ENCODE measurements at regions not wholly inside any gene's neighbourhood (a gene's known extent, or its start where the extent isn't known, plus 50 kb on each side); places are given as distances from the start of the nearest gene placed in this dataset.
"Not testable (repeated sequence)": the region's sequence is repeated elsewhere in the genome, so short reads cannot be mapped to it uniquely, and the experiment has no call there.

DNA sequence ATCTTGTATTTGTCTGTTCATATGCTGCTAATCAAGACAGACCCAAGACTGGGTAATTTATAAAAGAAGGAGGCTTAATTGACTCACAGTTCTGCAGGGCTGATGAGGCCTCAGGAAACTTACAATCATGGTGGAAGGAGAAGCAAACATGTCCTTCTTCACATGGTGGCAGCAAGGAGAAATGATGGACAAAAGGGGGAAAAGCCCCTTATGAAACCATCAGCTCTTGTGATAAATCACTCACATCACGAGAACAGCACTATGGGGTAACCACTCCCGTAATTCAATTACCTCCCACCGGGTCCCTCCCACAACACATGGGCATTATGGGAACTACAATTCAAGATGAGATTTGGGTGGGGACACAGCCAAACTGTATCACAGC lies 117.0 kb downstream of the TTC6 start:
- DNase-seq = not testable (repeated sequence)

DNA sequence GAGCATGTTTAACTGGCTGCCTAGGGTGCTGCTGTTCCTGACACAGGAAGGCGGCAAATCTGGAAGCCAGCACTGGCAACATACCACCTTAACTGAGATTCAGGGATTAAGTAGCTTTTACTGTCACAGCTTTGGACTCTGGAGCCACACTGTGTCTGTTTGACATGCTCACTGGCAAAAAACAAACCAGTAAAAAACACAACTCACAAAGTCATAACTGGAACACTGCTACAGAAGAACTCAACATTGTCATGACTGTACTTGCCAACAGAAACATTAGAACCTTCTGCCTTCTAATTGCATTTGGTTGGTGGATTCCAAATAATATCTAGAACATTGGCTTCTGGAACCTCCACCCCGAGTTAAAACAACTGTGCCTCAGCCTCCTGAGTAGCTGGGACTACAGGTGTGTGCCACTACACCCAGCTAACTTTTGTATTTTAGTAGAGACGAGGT lies 117.6 kb downstream of the TTC6 start:
- DNase-seq = no peak

DNA sequence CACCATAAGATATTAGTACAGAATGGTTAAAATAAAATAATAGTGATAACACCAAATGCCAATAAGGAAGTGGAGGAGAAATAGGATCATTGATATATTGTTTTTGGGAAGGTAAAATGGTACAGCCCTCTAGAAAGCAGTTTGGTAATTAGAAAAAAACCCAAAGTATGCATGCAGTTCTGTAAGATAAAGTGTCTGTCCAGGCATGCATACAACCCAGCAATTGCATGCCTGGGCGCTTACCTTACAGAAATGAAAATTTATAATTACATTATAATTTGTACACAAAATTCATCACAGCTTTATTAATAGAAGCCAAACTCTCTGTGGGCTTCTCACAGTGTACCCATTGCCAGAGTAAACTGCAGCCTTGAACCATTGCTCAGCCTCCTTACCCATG lies 124.7 kb downstream of the TTC6 start:
- DNase-seq = no peak

DNA sequence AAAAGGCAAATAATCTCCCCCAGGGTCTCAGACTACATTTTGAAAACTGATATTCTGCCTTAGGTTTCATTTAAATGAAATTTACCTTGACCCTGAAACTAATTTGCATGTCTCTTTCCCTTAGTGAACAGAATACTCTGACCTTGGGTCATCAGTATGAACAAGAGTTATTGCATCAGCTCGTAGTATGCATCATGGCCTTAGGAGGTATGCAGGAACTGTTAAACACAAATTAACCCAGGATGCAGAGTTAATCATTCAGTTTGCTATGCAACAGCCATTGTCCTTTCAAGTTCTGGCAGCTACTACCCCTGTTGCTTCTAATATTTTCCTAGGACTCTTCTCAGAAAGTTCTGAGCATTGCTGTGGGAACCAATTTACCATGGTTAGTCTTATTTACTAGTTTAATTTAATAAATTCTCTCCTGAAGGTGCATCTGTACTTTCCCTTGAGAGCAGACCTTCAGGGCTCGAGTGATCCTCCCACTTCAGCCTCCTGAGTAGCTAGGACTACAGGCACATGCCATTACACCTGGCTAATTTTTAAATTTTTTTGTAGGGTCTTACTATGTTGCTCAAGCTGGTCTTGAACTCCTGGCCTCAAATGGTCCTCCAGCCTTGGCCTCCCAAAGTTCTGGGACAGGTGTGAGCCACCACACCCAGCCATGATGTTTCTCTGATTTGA lies 126.7 kb downstream of the TTC6 start:
- DNase-seq = no peak

GRCh38 chr14:37723515-37723914 lies 128.1 kb downstream of the TTC6 start:
- no peak for DNase-seq

GRCh38 chr14:37726708-37727107 lies 131.3 kb downstream of the TTC6 start:
- no peak for DNase-seq

DNA sequence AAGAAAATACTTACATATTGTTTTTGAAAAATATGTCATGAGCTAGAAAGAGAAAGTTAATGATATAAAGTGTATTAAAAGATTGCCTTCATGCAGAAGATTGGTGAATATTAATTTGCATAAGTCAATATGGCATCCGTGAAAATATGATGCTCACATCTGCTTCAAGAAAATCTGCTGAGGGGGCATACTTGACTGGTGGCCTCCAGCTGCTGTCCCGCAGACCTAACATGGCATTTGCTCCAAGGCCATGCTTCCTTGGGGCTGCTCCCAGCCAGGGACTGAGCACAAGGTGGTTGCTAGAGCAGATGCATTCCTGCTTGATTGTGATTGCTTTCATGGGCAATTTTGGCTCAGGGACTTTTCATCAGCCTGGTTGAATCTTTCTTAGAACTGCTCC lies 133.8 kb downstream of the TTC6 start:
- no peak for DNase-seq

DNA sequence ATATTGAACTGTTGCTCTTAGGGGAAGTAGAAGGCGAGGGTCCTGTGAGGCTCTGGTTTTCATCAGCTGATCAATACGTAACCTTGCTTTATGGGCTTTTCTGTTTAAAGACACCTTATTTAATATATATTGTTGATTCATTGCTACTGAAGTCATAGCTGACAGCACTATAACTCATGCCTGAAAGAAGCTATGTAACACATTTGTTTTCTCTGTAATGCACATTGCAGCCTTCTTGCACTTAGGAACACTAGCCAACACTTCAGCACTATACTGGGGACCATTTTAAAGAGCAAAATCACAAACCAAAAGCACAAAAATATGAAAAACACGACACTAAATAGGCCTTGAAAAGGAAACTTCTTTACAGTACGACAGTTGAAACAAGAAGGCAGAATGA lies 135.7 kb downstream of the TTC6 start:
- no peak for DNase-seq

DNA sequence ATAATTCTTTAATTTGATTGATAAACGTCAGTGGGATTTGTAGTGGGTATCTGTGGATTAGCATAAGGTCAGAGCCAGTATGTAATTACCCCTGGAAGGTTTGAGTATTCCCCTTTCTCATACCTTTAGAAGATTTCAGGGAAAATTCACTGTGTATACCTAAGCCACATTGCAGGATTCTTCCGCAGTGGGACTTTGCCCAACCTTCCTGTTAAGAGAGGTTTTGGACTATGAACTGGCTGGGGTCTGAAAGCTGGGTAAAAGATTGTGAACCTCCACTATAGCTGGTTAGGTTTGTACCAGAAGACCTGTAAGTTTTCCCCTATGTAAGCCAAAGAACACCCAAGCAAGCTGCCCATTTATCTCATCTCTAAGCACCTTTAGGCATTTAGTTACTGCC lies 150.2 kb downstream of the TTC6 start:
- no peak for DNase-seq

- no peak for DNase-seq
These were observed 150.9 kb downstream of the TTC6 start for GRCh38 chr14:37746140-37746832.

GRCh38 chr14:37753459-37753858 lies 158.0 kb downstream of the TTC6 start:
- DNase-seq = no peak

DNA sequence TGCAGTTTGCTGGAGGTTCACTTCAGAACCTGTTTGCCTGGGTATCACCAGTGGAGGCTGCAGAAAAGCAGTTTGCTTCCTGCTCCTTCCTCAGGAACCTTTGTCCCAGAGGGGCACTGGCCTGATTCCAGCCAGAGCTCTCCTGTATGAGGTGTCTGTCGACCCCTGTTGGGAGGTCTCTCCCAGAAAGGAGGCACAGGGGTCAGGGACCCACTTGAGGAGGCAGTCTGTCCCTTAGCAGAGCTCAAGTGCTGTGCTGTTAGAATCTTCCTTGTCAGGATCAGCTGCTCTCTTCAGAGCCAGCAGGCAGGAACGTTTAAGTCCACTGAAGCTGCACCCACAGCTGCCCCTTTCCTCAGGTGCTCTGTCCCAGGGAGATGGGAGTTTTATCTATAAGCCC lies 164.8 kb downstream of the TTC6 start:
- DNase-seq = not testable (repeated sequence)

DNA sequence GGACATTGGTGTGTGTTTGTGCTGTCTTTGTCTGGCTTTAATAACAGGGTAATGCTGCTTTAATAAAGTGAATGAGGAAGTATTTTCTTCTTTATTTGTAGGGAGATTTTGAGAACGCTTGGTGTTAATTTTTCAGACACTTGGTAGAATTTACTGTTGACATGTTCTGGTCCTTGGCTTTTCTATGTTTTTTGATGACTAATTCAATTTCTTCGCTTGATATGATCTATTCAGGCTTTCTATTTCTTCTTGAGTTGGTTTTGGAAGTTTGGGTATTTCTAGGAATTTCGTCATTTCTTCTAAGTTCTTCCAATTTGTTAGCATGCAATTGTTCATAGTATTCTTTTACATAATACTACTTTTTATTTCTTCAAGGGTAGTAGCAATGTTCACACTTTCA lies 167.8 kb downstream of the TTC6 start:
- DNase-seq = no peak

- not testable (repeated sequence) for DNase-seq
These were observed 176.9 kb downstream of the TTC6 start for GRCh38 chr14:37772283-37772682.

DNA sequence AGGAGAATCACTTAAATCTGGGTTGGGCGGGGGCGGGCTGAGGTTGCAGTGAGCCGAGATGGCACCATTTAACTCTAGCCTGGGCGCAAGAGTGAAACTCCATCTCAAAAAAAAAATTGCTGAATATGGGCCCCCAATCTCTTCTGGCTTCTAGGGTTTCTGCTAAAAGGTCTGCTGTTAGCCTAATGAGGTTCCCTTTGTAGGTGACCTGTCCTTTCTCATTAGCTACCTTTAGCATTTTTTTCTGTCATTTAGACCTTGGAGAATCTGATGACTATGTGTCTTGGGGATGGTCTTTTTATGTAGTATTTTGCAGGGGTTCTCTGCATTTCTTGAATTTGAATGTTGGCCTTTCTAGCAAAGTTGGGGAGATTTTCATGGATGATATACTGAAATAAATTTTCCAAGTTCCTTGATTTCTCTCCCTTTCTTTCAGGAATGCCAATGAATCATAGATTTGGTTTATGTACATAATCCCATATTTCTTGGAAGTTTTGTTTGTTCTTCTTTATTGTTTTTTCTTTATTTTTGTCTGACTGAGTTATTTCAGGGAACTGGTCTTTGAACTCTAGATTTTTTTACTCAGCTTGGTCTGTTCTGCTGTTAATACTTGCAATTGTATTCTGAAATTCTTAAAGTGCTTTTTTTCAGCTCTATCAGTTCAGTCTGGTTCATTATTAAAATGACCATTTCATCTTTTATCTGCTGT lies 181.5 kb downstream of the TTC6 start:
- DNase-seq = no peak

- DNase-seq = no peak
These were observed 182.9 kb downstream of the TTC6 start for GRCh38 chr14:37778135-37778943.

GRCh38 chr14:37779480-37779879 lies 184.1 kb downstream of the TTC6 start:
- no peak for DNase-seq

DNA sequence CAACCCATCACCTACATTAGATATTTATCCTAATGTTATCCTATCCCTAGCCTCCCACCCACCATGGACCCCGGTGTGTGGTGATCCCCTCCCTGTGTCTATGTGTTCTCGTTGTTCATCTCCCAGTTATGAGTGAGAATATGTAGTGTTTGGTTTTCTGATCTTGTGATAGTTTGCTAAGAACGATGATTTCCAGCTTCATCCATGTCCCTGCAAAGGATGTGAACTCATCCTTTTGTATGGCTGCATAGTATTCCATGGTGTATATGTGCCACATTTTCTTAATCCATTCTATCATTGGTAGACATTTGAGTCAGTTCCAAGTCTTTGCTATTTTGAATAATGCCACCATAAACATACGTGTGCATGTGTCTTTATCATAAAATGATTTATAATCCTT lies 185.3 kb downstream of the TTC6 start:
- DNase-seq = not testable (repeated sequence)

- not testable (repeated sequence) for DNase-seq
These were observed 188.9 kb downstream of the TTC6 start for GRCh38 chr14:37784203-37784826.

GRCh38 chr14:37784827-37785223 lies 189.4 kb downstream of the TTC6 start:
- DNase-seq = not testable (repeated sequence)

DNA sequence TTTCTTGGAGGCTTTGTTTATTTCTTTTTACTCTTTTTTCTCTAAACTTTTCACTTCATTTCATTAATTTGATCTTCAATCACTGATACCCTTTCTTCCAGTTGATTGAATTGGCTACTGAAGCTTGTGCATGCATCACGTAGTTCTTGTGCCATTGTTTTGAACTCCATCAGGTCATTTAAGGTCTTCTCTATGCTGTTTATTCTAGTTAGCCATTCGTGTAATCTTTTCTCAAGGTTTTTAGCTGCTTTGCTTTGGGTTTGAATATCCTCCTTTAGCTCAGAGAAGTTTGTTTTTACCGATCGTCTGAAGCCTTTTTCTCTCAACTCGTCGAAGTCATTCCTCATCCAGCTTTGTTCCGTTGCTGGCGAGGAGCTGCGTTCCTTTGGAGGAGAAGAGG lies 189.9 kb downstream of the TTC6 start:
- DNase-seq = not testable (repeated sequence)

- DNase-seq = not testable (repeated sequence)
These were observed 190.7 kb downstream of the TTC6 start for GRCh38 chr14:37786114-37786625.
